ENCODE measurements at regions not wholly inside any gene's neighbourhood (a gene's known extent, or its start where the extent isn't known, plus 50 kb on each side); places are given as distances from the start of the nearest gene placed in this dataset.

- H3K9me3 ChIP-seq: no peaks in the 10 kb centered on the region
- no peaks in the 10 kb centered on the region for H3K4me1 ChIP-seq
- H3K36me3 ChIP-seq: no peaks in the 10 kb centered on the region
- no peaks in the 10 kb centered on the region for H3K27me3 ChIP-seq
- no peak for DNase-seq
- TF ChIP-seq CTCF (IDR thresholded peaks at IDR 0.05; ENCODE audit: low read depth, low read length): no peak
- H3K4me3 ChIP-seq (ENCODE audit: low read depth, low read length): no peak overlapping the region
These were observed 718.7 kb upstream of the GCFC2 start for GRCh38 chr2:76429374-76429773.

GRCh38 chr2:76427452-76427851, 716.7 kb upstream of the GCFC2 start:
- Histone ChIP-seq H3K36me3 (no peaks in the 10 kb centered on the region), H3K4me1 (no peaks in the 10 kb centered on the region), H3K9me3 (no peaks in the 10 kb centered on the region), H3K4me3 (ENCODE audit: low read depth, low read length) (no peak overlapping the region), H3K27me3 (no peaks in the 10 kb centered on the region)
- no peak for TF ChIP-seq CTCF (IDR thresholded peaks at IDR 0.05; ENCODE audit: low read depth, low read length)
- DNase-seq: no peak

GRCh38 chr2:76415821-76416220, 705.1 kb upstream of the GCFC2 start:
- Histone ChIP-seq H3K4me1 (no peaks in the 10 kb centered on the region), H3K36me3 (no peaks in the 10 kb centered on the region), H3K4me3 (ENCODE audit: low read depth, low read length) (no peak overlapping the region), H3K27me3 (no peaks in the 10 kb centered on the region), H3K9me3 (no peaks in the 10 kb centered on the region)
- TF ChIP-seq CTCF (IDR thresholded peaks at IDR 0.05; ENCODE audit: low read depth, low read length): no peak
- DNase-seq: no peak

GRCh38 chr2:76413436-76413835, 702.7 kb upstream of the GCFC2 start:
- no peak for TF ChIP-seq CTCF (IDR thresholded peaks at IDR 0.05; ENCODE audit: low read depth, low read length)
- Histone ChIP-seq H3K36me3 (no peaks in the 10 kb centered on the region), H3K9me3 (no peaks in the 10 kb centered on the region), H3K27me3 (no peaks in the 10 kb centered on the region), H3K4me3 (ENCODE audit: low read depth, low read length) (no peak overlapping the region), H3K4me1 (no peaks in the 10 kb centered on the region)
- DNase-seq: no peak

- H3K27me3 ChIP-seq: no peaks in the 10 kb centered on the region
- no peaks in the 10 kb centered on the region for H3K36me3 ChIP-seq
- TF ChIP-seq CTCF (IDR thresholded peaks at IDR 0.05; ENCODE audit: low read depth, low read length): no peak
- no peaks in the 10 kb centered on the region for H3K4me1 ChIP-seq
- no peaks in the 10 kb centered on the region for H3K9me3 ChIP-seq
- H3K4me3 ChIP-seq (ENCODE audit: low read depth, low read length): no peak overlapping the region
- no peak for DNase-seq
These were observed 695.6 kb upstream of the GCFC2 start for GRCh38 chr2:76406134-76406855.

GRCh38 chr2:76393356-76393755, 682.6 kb upstream of the GCFC2 start:
- no peak for DNase-seq
- H3K4me1 ChIP-seq: no peaks in the 10 kb centered on the region
- H3K4me3 ChIP-seq (ENCODE audit: low read depth, low read length): no peak overlapping the region
- no peaks in the 10 kb centered on the region for H3K27me3 ChIP-seq
- H3K9me3 ChIP-seq: no peaks in the 10 kb centered on the region
- no peaks in the 10 kb centered on the region for H3K36me3 ChIP-seq
- TF ChIP-seq CTCF (IDR thresholded peaks at IDR 0.05; ENCODE audit: low read depth, low read length): no peak

Data from BE2C (cell line).